Transverse colon (tissue), 4 donors: ENCODE measurements at regions not wholly inside any gene's neighbourhood (a gene's known extent, or its start where the extent isn't known, plus 50 kb on each side); places are given as distances from the start of the nearest gene placed in this dataset.

Source experiments
- POLR2A ChIP-seq: fragments of 450-650 bp; IDR thresholded peaks from one replicate; pipeline ENCODE4 v1.6.1; 2016; ENCODE audit warnings: antibody characterized with exemption, mild to moderate bottlenecking, moderate library complexity
- POLR2AphosphoS5 ChIP-seq, 3 donors: sonication (generic); formaldehyde crosslinking; IDR thresholded peaks; one replicate each; pipeline ENCODE4 v1.6.1; 2016; ENCODE audit warnings: antibody characterized with exemption in 3 of 3
- TF ChIP-seq, protein P1 (sequence below), 5 experiments: fragments of 200-600 bp in 3 of 5; fragments of 450-650 bp in 2 of 5; sonication (generic) in 3 of 5; IDR thresholded peaks; 1 replicate in 2 of 5; 2 replicates in 3 of 5; pipeline ENCODE4 v1.5.1; 2016 to 2017; ENCODE audit warnings: antibody characterized with exemption in 5 of 5, inconsistent platforms in 3 of 5, mild to moderate bottlenecking in 2 of 5, moderate library complexity in 1 of 5

DNA sequence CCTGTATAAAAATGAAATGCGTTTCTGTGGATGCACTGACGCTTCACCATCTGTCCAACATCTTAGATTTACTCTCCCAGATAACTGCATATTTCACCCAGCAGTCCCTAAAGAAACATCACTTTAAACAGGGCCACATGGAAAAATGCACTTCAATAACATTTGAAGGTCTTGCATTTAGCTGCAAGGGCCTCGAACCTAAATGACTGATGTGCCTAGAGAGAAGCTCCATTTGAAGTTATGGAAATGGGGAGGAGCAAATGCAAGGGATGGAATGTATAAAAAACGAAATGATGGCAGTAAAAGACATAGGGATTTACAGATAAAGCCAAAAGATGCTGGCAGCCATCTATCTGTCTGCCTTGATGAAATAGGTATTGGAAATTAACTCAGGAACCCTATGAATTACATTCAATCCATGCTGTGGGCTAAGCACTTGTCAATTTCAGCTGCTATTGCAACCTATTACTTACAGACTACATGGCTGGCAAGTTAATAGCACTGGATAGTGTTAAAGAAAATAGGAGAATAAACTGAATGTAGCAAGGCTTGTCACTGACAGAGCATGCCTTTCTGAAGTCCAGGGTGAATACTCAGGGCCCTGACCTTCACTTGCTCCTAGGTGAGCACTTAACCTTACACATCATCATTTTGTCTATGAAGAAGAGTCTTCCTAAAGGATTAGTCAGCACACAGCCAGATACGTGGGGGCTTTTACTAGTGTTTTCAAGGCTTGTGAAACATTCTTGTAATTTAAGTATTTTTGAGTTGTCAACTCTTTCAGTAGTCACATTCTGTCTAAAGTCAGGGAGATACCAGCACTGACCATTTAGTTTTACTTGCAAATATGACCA, 963.4 kb downstream of the PCDH17 start:
- TF ChIP-seq, protein P1, sequence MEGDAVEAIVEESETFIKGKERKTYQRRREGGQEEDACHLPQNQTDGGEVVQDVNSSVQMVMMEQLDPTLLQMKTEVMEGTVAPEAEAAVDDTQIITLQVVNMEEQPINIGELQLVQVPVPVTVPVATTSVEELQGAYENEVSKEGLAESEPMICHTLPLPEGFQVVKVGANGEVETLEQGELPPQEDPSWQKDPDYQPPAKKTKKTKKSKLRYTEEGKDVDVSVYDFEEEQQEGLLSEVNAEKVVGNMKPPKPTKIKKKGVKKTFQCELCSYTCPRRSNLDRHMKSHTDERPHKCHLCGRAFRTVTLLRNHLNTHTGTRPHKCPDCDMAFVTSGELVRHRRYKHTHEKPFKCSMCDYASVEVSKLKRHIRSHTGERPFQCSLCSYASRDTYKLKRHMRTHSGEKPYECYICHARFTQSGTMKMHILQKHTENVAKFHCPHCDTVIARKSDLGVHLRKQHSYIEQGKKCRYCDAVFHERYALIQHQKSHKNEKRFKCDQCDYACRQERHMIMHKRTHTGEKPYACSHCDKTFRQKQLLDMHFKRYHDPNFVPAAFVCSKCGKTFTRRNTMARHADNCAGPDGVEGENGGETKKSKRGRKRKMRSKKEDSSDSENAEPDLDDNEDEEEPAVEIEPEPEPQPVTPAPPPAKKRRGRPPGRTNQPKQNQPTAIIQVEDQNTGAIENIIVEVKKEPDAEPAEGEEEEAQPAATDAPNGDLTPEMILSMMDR (IDR thresholded peaks at IDR 0.05), result no peak
- no peak for TF ChIP-seq POLR2AphosphoS5 (IDR thresholded peaks at IDR 0.05)
- no peak for TF ChIP-seq POLR2A
